Lung (tissue), 11 donors: ENCODE measurements at regions not wholly inside any gene's neighbourhood (a gene's known extent, or its start where the extent isn't known, plus 50 kb on each side); places are given as distances from the start of the nearest gene placed in this dataset.
"Not testable (repeated sequence)": the region's sequence is repeated elsewhere in the genome, so short reads cannot be mapped to it uniquely, and the experiment has no call there.

Experiments used
- ATAC-seq: fragments of 200-7000 bp; cut with Tn5 transposase; one replicate; pipeline ENCODE4 v1.9.1; 2020; ENCODE audit warnings: moderate number of reproducible peaks; ENCODE audit not compliant: insufficient read depth, low FRiP score
- DNase-seq, 3 donors: peaks; one replicate each; pipeline ENCODE4 v3.0.0-alpha.2; 2013 to 2017
- H3K27ac ChIP-seq, 2 donors: one replicate each; pipeline ENCODE4 v1.5.1; 2013; ENCODE audit warnings: mild to moderate bottlenecking in 2 of 2, moderate library complexity in 2 of 2, control low read depth in 1 of 2, inconsistent platforms in 1 of 2, low read depth in 1 of 2, low read length in 1 of 2
- H3K27me3 ChIP-seq, 3 donors: one replicate each; pipeline ENCODE4 v1.5.1; 2013; ENCODE audit warnings: low read length in 2 of 3; ENCODE audit not compliant: control insufficient read depth in 3 of 3, insufficient read depth in 3 of 3
- H3K36me3 ChIP-seq, 4 donors: one replicate each; pipeline ENCODE4 v1.5.1; 2013; ENCODE audit warnings: low read length in 4 of 4, mild to moderate bottlenecking in 1 of 4, moderate library complexity in 1 of 4; ENCODE audit not compliant: control insufficient read depth in 4 of 4, insufficient read depth in 4 of 4
- H3K4me1 ChIP-seq, 5 donors: one replicate each; pipeline ENCODE4 v1.5.1; 2013; ENCODE audit warnings: low read length in 5 of 5, mild to moderate bottlenecking in 2 of 5, moderate library complexity in 1 of 5; ENCODE audit not compliant: control insufficient read depth in 5 of 5, insufficient read depth in 5 of 5
- H3K4me3 ChIP-seq: one replicate; pipeline ENCODE4 v1.5.1; 2013; ENCODE audit warnings: mild to moderate bottlenecking, control low read depth, moderate library complexity
- H3K9ac ChIP-seq, 2 donors: one replicate each; pipeline ENCODE4 v1.5.1; 2013; ENCODE audit warnings: low read length in 2 of 2, control low read depth in 1 of 2; ENCODE audit not compliant: insufficient read depth in 1 of 2
- H3K9me3 ChIP-seq, 4 donors: one replicate each; pipeline ENCODE4 v1.5.1; 2013; ENCODE audit warnings: low read length in 3 of 4, mild to moderate bottlenecking in 1 of 4, moderate library complexity in 1 of 4; ENCODE audit not compliant: control insufficient read depth in 4 of 4, insufficient read depth in 3 of 4
- CTCF ChIP-seq: IDR thresholded peaks from 2 replicates; pipeline ENCODE4 v1.5.1; 2012; ENCODE audit warnings: mild to moderate bottlenecking; ENCODE audit errors: control extremely low read depth, extremely low read depth
- WGBS, 2 donors: extraction: QIAGEN DNeasy Blood & Tissue Kit; methylation state at CpG; one replicate each; pipeline ENCODE4 v1.1.7; 2013; 5-methylcytosine and 5-hydroxymethylcytosine counted together
- donor health status: control.
- donor health status: control.
- donor health status: Bipolar disorder and iron deficiency.
- donor health status: healthy.
- donor health status: DM: yes; HTN: yes; CAD: no.

DNA sequence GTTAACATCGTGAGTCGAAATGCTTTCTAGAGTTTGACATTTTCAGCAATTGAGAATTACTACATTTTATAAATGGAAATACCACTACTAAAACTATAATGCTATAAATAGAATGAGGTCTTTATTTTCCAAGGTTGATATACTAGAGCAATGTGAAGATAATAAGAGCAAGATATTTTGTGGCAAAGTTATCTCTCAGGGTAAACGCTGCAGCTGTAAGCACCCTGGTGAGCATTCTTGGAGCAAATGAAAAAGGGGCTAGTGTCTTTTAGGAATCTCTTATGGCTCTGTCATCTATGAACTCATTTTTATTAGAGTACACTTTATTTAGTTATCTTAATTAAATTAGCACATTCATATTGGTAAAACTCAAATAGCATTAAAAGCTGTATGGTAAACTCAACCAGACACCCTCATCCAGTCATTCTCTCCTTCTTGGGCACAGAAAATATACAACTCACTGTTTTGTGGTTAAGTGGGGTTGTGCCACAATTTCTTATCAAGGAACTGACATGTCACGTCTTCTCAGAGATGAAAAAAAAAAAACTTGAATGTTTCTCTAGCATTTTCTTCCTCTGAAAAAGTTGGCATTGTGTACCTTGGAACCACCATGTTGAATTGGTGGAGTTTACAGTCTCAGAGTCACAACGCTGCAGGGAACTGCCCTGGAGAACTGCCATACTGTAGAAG, 289.5 kb upstream of the PFKP start:
- Histone ChIP-seq H3K36me3 (no peaks in the 10 kb centered on the region), H3K27ac (no peak overlapping the region), H3K4me1 (no peaks in the 10 kb centered on the region), H3K4me3 (no peak overlapping the region), H3K9ac (no peak overlapping the region), H3K27me3 (peaks cover 0 to 21% (median 8%) of the 10 kb centered on the region in 3 donors), H3K9me3 (peaks cover 0 to 2% (median 0%) of the 10 kb centered on the region in 4 donors)
- no peak for TF ChIP-seq CTCF
- ATAC-seq = no peak
- WGBS, 2 donors = 68 to 76% methylated on average over 5 of the region's 5 CpGs
- no peak for DNase-seq

- Histone ChIP-seq H3K4me1 (no peaks in the 10 kb centered on the region), H3K36me3 (no peaks in the 10 kb centered on the region), H3K27me3 (peaks cover 0 to 23% (median 3%) of the 10 kb centered on the region in 3 donors), H3K9ac (no peak overlapping the region), H3K27ac (no peak overlapping the region), H3K9me3 (peaks cover 0 to 4% (median 2%) of the 10 kb centered on the region in 4 donors), H3K4me3 (no peak overlapping the region)
- ATAC-seq (no peak), DNase-seq (no peak)
- no peak for TF ChIP-seq CTCF
- WGBS, 2 donors = 76 to 87% methylated on average over 41 of the region's 41 CpGs
Observed at GRCh38 chr10:2772816-2773631, 294.3 kb upstream of the PFKP start.

DNA sequence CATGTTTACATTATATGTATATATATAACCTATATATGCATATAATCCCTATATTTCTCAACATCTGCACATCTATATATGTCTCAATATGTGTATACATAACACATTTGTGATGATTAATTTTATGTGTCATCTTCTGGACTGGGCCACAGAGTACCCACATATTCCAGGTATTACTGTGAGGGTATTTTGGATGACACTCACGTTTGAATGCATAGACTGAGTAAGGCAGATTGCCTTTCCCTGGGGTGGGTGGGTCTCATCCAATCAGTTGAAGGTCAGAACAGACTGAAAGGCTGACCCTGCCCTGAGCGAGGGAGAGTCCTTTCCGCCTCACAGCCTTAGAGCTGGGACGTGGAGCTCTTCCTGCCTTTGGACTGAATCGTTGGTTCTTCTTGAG, 295.2 kb upstream of the PFKP start:
- DNase-seq = no peak
- no peak for ATAC-seq
- Histone ChIP-seq H3K9ac (no peak overlapping the region), H3K4me1 (no peaks in the 10 kb centered on the region), H3K27ac (no peak overlapping the region), H3K9me3 (peaks cover 0 to 4% (median 2%) of the 10 kb centered on the region in 4 donors), H3K27me3 (peaks cover 0 to 23% (median 3%) of the 10 kb centered on the region in 3 donors), H3K4me3 (no peak overlapping the region), H3K36me3 (no peaks in the 10 kb centered on the region)
- TF ChIP-seq CTCF = no peak
- WGBS, 2 donors = 85 to 89% methylated on average over 5 of the region's 5 CpGs

DNA sequence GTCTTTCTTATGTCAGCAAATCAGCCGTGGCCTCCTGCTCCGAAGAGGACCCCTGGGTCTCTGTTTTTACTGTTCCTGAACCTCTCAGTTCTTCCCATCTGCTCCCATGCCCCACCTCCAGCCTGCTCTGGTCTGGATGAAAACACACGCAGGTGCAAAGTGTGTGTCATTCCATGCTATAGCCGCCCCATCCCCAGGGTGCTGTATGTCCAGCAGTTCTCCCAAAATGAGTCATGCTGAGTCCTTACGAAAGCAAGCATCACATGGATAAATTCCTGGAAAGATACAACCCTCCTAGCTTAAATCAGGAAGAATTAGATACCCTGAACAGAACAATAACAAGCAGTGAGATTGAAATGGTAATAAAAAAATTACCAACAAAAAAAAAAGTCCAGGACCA, 300.1 kb upstream of the PFKP start:
- H3K27me3 ChIP-seq, ATAC-seq, H3K27ac ChIP-seq, DNase-seq, H3K9me3 ChIP-seq, H3K36me3 ChIP-seq, H3K4me1 ChIP-seq, H3K9ac ChIP-seq, H3K4me3 ChIP-seq: not testable (repeated sequence)
- WGBS, 2 donors = 84 to 85% methylated on average over 5 of the region's 5 CpGs
